ENCODE measurements at regions not wholly inside any gene's neighbourhood (a gene's known extent, or its start where the extent isn't known, plus 50 kb on each side); places are given as distances from the start of the nearest gene placed in this dataset.

DNA sequence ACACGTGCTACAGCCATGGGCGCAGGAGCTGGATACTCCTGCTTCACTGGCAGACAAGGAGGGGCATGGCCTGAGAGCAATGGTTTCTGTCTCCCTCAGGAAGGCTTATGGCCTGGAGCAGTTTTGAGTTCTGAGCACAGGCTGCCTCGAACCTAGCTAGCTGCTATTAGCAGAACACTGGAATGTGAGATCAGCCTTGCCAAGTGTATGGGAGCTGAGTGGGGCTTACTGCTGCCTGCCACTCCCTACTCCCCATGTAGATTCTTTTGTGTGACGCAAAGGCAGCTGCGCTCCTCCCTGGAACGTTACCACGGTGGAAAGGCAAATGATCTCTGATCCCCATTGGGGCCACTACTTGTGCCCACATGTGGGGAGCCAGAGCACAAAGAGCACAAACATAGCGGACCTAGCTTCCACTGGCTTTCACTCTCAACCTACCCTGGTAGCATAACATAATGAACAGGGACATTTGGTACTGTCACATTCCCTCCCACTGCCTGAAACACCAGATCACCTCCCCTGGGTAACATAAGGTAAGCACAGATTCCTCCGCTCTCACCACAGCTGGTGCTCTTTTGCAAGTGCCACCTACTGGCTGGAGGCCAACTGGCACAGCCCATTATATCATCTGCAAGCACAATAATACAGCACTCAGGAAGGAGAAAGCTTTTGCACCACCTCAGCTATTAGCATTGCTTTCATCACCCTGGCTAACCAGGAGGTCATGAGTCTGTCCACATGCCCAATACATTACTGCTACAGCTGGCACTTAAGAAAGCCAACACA, 84.6 kb upstream of the GUCY1A2 start:
- Mint-ChIP-seq H3K27me3 (ENCODE audit: insufficient read depth, unreplicated experiment) (peaks cover 5% of the 10 kb centered on the region), H3K9me3 (ENCODE audit: unreplicated experiment) (peaks cover 23% of the 10 kb centered on the region), H3K4me3 (ENCODE audit: unreplicated experiment) (no peak overlapping the region), H3K36me3 (ENCODE audit: insufficient read depth, unreplicated experiment) (no peaks in the 10 kb centered on the region), H3K4me1 (ENCODE audit: low read depth, unreplicated experiment) (no peaks in the 10 kb centered on the region), H3K27ac (ENCODE audit: unreplicated experiment) (no peak overlapping the region)
- ChIA-PET CTCF (no interaction called here), POLR2A (no interaction called here)
- no peaks in the 10 kb centered on the region for H3K27me3 ChIP-seq (replicated peaks; ENCODE audit: control insufficient read depth, insufficient read depth, low read length)
- BruUV-seq (replicated peaks): no TSS peak
- TF ChIP-seq, protein P1, sequence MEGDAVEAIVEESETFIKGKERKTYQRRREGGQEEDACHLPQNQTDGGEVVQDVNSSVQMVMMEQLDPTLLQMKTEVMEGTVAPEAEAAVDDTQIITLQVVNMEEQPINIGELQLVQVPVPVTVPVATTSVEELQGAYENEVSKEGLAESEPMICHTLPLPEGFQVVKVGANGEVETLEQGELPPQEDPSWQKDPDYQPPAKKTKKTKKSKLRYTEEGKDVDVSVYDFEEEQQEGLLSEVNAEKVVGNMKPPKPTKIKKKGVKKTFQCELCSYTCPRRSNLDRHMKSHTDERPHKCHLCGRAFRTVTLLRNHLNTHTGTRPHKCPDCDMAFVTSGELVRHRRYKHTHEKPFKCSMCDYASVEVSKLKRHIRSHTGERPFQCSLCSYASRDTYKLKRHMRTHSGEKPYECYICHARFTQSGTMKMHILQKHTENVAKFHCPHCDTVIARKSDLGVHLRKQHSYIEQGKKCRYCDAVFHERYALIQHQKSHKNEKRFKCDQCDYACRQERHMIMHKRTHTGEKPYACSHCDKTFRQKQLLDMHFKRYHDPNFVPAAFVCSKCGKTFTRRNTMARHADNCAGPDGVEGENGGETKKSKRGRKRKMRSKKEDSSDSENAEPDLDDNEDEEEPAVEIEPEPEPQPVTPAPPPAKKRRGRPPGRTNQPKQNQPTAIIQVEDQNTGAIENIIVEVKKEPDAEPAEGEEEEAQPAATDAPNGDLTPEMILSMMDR (IDR thresholded peaks at IDR 0.05; ENCODE audit: insufficient read depth in 1 of 2, low read depth in 1 of 2, low read length in 1 of 2, severe bottlenecking in 1 of 2, unreplicated experiment in 1 of 2): no peak
- H3K4me3 ChIP-seq (ENCODE audit: low read depth, low read length): no peak overlapping the region
- intact Hi-C loops (cut with micrococcal nuclease; ENCODE audit: unreplicated experiment): no loop called here
- H3K9me3 ChIP-seq: peaks cover 7% of the 10 kb centered on the region; the same call in 1 of the 2 replicates
- H3K36me3 ChIP-seq (ENCODE audit: control insufficient read depth, insufficient read depth, low read length): no peaks in the 10 kb centered on the region
- peak in 1 of 2 experiments; percentile 13 for DNase-seq
- H3K4me1 ChIP-seq: no peaks in the 10 kb centered on the region

DNA sequence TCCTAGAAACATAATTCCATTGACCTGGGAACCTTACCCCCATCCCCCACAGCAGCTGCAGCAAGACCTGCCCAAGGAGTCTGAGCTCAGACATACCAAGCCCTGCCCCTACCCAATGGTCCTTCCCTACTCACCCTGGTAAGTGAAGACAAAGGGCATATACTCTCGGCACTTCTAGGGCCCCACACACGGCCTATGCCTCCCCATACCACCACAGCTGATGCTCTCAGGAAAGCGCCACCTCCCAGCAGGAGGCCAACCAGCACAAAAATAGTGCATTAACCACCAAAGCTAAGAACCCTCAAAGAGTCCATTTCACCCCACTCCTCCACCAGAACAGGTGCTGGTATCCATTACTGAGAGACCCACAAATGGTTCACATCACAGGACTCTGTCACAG, 74.4 kb upstream of the GUCY1A2 start:
- intact Hi-C loops (cut with micrococcal nuclease; ENCODE audit: unreplicated experiment): no loop called here
- POLR2A ChIA-PET: no interaction called here
- Mint-ChIP-seq H3K27ac (ENCODE audit: unreplicated experiment) (no peak overlapping the region), H3K4me1 (ENCODE audit: low read depth, unreplicated experiment) (no peaks in the 10 kb centered on the region), H3K9me3 (ENCODE audit: unreplicated experiment) (peaks cover 19% of the 10 kb centered on the region), H3K36me3 (ENCODE audit: insufficient read depth, unreplicated experiment) (no peaks in the 10 kb centered on the region), H3K4me3 (ENCODE audit: unreplicated experiment) (no peak overlapping the region), H3K27me3 (ENCODE audit: insufficient read depth, unreplicated experiment) (no peaks in the 10 kb centered on the region)
- Histone ChIP-seq H3K4me3 (ENCODE audit: low read depth, low read length) (no peak overlapping the region), H3K4me1 (no peaks in the 10 kb centered on the region), H3K27me3 (replicated peaks; ENCODE audit: control insufficient read depth, insufficient read depth, low read length) (no peaks in the 10 kb centered on the region), H3K36me3 (ENCODE audit: control insufficient read depth, insufficient read depth, low read length) (no peaks in the 10 kb centered on the region), H3K9me3 (peaks cover 5% of the 10 kb centered on the region; the same call in 1 of the 2 replicates)
- no TSS peak for BruUV-seq (replicated peaks)
- DNase-seq: no peak
- TF ChIP-seq, protein P1 (IDR thresholded peaks at IDR 0.05; ENCODE audit: insufficient read depth in 1 of 2, low read depth in 1 of 2, low read length in 1 of 2, severe bottlenecking in 1 of 2, unreplicated experiment in 1 of 2): no peak
- CTCF ChIA-PET: no interaction called here

- no peaks in the 10 kb centered on the region for H3K9me3 ChIP-seq
- no peak overlapping the region for H3K4me3 ChIP-seq (ENCODE audit: low read depth, low read length)
- no peaks in the 10 kb centered on the region for H3K4me1 Mint-ChIP-seq (ENCODE audit: low read depth, unreplicated experiment)
- ChIA-PET CTCF (no interaction called here), POLR2A (no interaction called here)
- H3K27ac Mint-ChIP-seq (ENCODE audit: unreplicated experiment): no peak overlapping the region
- H3K27me3 Mint-ChIP-seq (ENCODE audit: insufficient read depth, unreplicated experiment): peaks cover 4% of the 10 kb centered on the region
- no peak for DNase-seq
- H3K4me3 Mint-ChIP-seq (ENCODE audit: unreplicated experiment): no peak overlapping the region
- H3K4me1 ChIP-seq: no peaks in the 10 kb centered on the region
- BruUV-seq (replicated peaks): no TSS peak
- TF ChIP-seq, protein P1 (IDR thresholded peaks at IDR 0.05; ENCODE audit: insufficient read depth in 1 of 2, low read depth in 1 of 2, low read length in 1 of 2, severe bottlenecking in 1 of 2, unreplicated experiment in 1 of 2): peak; percentile 26 to 43
- no peaks in the 10 kb centered on the region for H3K27me3 ChIP-seq (replicated peaks; ENCODE audit: control insufficient read depth, insufficient read depth, low read length)
- H3K9me3 Mint-ChIP-seq (ENCODE audit: unreplicated experiment): no peaks in the 10 kb centered on the region
- intact Hi-C loops (cut with micrococcal nuclease; ENCODE audit: unreplicated experiment): no loop called here
- H3K36me3 Mint-ChIP-seq (ENCODE audit: insufficient read depth, unreplicated experiment): no peaks in the 10 kb centered on the region
- no peaks in the 10 kb centered on the region for H3K36me3 ChIP-seq (ENCODE audit: control insufficient read depth, insufficient read depth, low read length)
Observed at GRCh38 chr11:107078375-107078774, 60.1 kb upstream of the GUCY1A2 start.

Data from Caco-2 (cell line).